GM20000 (cell line): ENCODE measurements at regions not wholly inside any gene's neighbourhood (a gene's known extent, or its start where the extent isn't known, plus 50 kb on each side); places are given as distances from the start of the nearest gene placed in this dataset.

Source experiments
- DNase-seq: peaks from one replicate; pipeline ENCODE4 v3.0.0; 2012; ENCODE audit warnings: low spot score
- TF ChIP-seq, protein P1 (sequence below): IDR thresholded peaks from 2 replicates; pipeline ENCODE4 v1.5.1; 2012; ENCODE audit warnings: mild to moderate bottlenecking, control low read depth; ENCODE audit errors: extremely low read depth, missing control alignments

DNA sequence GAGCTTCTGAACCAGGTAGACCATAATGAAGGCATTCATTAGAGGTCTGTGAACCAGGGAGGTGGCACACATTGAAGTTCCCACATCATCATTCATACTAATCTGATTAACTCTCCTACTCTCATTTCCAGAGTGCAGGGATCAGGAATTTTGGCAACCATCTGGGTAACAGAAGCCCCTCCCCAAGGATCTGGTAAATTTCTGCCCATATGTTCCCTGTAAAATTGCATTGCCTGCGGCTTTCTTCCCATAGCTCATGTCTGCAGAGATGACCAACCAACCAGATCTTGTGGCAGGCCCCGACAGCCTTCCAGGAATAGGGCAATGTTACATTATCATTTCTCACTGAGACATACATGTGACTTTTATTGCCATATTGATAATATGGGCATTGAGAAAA lies 111.4 kb upstream of the CHL1 start:
- DNase-seq, result no peak
- TF ChIP-seq, protein P1, sequence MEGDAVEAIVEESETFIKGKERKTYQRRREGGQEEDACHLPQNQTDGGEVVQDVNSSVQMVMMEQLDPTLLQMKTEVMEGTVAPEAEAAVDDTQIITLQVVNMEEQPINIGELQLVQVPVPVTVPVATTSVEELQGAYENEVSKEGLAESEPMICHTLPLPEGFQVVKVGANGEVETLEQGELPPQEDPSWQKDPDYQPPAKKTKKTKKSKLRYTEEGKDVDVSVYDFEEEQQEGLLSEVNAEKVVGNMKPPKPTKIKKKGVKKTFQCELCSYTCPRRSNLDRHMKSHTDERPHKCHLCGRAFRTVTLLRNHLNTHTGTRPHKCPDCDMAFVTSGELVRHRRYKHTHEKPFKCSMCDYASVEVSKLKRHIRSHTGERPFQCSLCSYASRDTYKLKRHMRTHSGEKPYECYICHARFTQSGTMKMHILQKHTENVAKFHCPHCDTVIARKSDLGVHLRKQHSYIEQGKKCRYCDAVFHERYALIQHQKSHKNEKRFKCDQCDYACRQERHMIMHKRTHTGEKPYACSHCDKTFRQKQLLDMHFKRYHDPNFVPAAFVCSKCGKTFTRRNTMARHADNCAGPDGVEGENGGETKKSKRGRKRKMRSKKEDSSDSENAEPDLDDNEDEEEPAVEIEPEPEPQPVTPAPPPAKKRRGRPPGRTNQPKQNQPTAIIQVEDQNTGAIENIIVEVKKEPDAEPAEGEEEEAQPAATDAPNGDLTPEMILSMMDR, result no peak

DNA sequence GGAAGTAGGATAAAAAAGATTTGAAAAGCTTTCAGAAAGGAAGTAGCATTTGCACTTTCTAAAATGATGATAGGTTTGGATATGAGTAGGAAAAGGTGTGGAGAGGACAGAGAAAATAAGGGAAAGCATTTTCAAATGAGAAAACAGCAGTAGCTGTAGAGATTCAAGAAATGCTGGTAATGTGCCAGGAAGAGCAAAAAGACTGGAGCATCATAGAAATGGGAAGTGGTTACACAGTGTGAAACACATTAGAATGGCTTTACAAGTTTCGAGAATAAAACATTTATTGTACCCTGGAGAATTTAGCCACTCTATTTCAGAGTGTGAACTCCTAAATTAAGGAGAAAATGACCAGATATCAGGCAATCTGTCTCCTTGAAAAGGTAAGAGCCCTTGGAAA lies 108.3 kb upstream of the CHL1 start:
- DNase-seq, result no peak
- TF ChIP-seq, protein P1, result no peak

DNA sequence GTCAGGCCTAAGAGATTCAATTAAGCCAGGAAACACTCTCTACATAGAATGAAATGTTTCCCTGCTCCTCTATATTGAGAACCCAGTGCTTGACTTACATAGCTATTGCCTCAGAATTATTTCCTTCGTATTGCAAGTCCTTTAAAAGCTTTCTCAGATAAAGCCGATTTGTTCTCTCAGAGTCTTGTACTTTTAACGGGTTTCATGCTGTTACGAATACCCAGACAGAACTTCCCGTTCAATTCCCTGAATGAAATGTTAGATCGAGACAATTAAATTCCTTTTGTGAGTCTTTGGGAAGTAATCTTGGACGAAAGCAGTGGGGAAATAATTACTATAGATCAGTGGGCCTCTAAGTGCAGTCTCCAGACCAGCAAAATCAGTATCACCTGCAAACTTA lies 102.8 kb upstream of the CHL1 start:
- TF ChIP-seq, protein P1, result no peak
- no peak for DNase-seq

- TF ChIP-seq, protein P1, result no peak
- DNase-seq, result no peak
These were observed 100.3 kb upstream of the CHL1 start for GRCh38 chr3:96259-96658.

DNA sequence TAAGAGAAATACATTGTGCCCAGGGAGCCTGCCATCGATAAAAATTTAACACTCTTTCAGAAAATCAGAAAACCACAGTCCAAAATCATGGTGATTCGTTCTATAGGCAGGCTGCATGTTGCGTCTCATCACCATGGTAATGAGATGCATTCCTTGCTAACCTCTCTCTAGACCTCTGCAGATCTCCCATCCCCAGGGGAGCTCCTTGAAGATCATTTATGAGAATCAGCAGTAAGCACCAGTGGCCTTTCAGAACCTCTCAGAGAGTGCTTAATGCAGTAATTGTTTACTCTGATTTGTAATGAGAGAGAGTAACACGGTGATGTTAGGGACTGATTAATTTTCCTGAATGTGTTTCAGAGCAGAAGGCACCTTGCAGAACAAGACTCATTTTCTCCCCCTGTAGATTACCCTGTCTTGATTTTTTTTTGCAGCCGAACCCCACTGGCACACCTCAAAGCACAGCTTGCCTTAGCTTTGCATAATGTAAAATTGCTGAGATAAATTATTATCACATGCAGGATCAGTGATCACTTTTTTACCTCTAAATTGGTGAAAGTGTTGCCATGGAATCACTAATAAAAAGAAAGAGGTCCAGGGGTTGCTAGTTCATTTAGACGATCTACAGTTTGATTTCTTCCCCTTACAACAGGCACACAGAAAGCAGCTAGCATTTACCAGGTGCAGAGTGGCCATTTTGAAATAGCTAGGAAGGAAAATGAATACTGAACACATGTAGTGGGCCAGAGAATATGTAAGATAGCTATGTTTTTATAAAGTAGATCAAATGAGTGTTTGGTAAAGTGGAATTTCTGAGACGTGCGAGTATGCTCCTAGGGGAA lies 98.9 kb upstream of the CHL1 start:
- DNase-seq, result no peak
- TF ChIP-seq, protein P1, result no peak

GRCh38 chr3:98259-98654 lies 98.3 kb upstream of the CHL1 start:
- TF ChIP-seq, protein P1, result no peak
- DNase-seq, result no peak

DNA sequence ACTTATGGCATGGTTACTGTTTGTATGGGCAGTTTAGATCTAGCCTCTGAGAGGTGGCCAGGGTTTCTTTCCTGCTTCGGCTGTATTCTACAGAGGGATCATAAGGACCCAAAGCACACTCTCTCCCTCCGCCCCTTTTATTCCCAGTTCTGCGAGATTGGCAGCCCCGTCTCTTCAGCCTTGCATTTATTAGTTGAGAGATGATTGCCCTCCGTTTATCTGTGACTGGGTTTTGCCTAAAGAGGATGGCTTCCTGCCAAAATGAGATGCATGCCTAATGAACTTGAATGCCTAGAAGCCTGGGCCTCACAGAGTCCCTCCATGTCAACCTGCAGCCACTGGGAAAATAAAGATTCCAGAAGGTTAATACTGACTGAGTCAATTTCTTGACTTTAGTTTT lies 97.1 kb upstream of the CHL1 start:
- TF ChIP-seq, protein P1, result no peak
- DNase-seq, result no peak
